Fibroblast of skin of back (primary cell): ENCODE measurements at regions not wholly inside any gene's neighbourhood (a gene's known extent, or its start where the extent isn't known, plus 50 kb on each side); places are given as distances from the start of the nearest gene placed in this dataset.
"Not testable (repeated sequence)": the region's sequence is repeated elsewhere in the genome, so short reads cannot be mapped to it uniquely, and the experiment has no call there.

Experiments
- DNase-seq: peaks from one replicate; pipeline ENCODE4 v3.0.0-alpha.2; 2013

GRCh38 chr2:116769514-116769913 is 1045.0 kb upstream of the DDX18 start:
- no peak for DNase-seq

- no peak for DNase-seq
These were observed 1037.9 kb upstream of the DDX18 start for GRCh38 chr2:116776556-116776955.

GRCh38 chr2:116787848-116788247 is 1026.6 kb upstream of the DDX18 start:
- no peak for DNase-seq

GRCh38 chr2:116802671-116803070 is 1011.8 kb upstream of the DDX18 start:
- no peak for DNase-seq

- no peak for DNase-seq
These were observed 1009.6 kb upstream of the DDX18 start for GRCh38 chr2:116804901-116805300.

GRCh38 chr2:116806505-116806904 is 1008.0 kb upstream of the DDX18 start:
- not testable (repeated sequence) for DNase-seq

- DNase-seq = peak; percentile 76
These were observed 1005.4 kb upstream of the DDX18 start for GRCh38 chr2:116809109-116809508.

- DNase-seq = peak; percentile 68
These were observed 1004.4 kb upstream of the DDX18 start for GRCh38 chr2:116810071-116810470.

GRCh38 chr2:116810645-116811044 is 1003.8 kb upstream of the DDX18 start:
- DNase-seq = peak; percentile 85

GRCh38 chr2:116819355-116819754 is 995.1 kb upstream of the DDX18 start:
- DNase-seq = no peak

GRCh38 chr2:116820986-116821385 is 993.5 kb upstream of the DDX18 start:
- DNase-seq = no peak

- DNase-seq = not testable (repeated sequence)
These were observed 984.9 kb upstream of the DDX18 start for GRCh38 chr2:116829543-116829942.

GRCh38 chr2:116832148-116832547 is 982.3 kb upstream of the DDX18 start:
- peak; percentile 6 for DNase-seq

GRCh38 chr2:116833052-116833451 is 981.4 kb upstream of the DDX18 start:
- no peak for DNase-seq

- no peak for DNase-seq
These were observed 972.3 kb upstream of the DDX18 start for GRCh38 chr2:116842164-116842563.

GRCh38 chr2:116859708-116860107 is 954.8 kb upstream of the DDX18 start:
- no peak for DNase-seq

GRCh38 chr2:116874021-116874420 is 940.5 kb upstream of the DDX18 start:
- DNase-seq = no peak

- no peak for DNase-seq
These were observed 937.2 kb upstream of the DDX18 start for GRCh38 chr2:116877274-116877673.

GRCh38 chr2:116877944-116878343 is 936.5 kb upstream of the DDX18 start:
- DNase-seq = no peak

GRCh38 chr2:116879650-116880160 is 934.8 kb upstream of the DDX18 start:
- DNase-seq = no peak

- DNase-seq = no peak
These were observed 923.3 kb upstream of the DDX18 start for GRCh38 chr2:116891191-116891590.

GRCh38 chr2:116911540-116911939 is 903.0 kb upstream of the DDX18 start:
- no peak for DNase-seq

GRCh38 chr2:116915673-116916072 is 898.8 kb upstream of the DDX18 start:
- no peak for DNase-seq

GRCh38 chr2:116917196-116917595 is 897.3 kb upstream of the DDX18 start:
- DNase-seq = no peak

GRCh38 chr2:116918574-116918973 is 895.9 kb upstream of the DDX18 start:
- DNase-seq = no peak
